OCI-LY7 (cell line): ENCODE measurements at regions not wholly inside any gene's neighbourhood (a gene's known extent, or its start where the extent isn't known, plus 50 kb on each side); places are given as distances from the start of the nearest gene placed in this dataset.

Experiments
- CTCF ChIP-seq: fragments of 200-600 bp; sonication (generic); conservative IDR thresholded peaks from 2 replicates; pipeline ENCODE4 v1.5.1; 2014; ENCODE audit warnings: mild to moderate bottlenecking, antibody characterized with exemption, low read length, moderate library complexity, mixed read lengths
- EZH2phosphoT487 ChIP-seq: fragments of 200-600 bp; sonication (generic); IDR thresholded peaks from 2 replicates; pipeline ENCODE4 v1.6.1; 2018; ENCODE audit warnings: low read depth, borderline replicate concordance, mild to moderate bottlenecking, mixed run types, antibody characterized with exemption, low read length, moderate library complexity, mixed read lengths

DNA sequence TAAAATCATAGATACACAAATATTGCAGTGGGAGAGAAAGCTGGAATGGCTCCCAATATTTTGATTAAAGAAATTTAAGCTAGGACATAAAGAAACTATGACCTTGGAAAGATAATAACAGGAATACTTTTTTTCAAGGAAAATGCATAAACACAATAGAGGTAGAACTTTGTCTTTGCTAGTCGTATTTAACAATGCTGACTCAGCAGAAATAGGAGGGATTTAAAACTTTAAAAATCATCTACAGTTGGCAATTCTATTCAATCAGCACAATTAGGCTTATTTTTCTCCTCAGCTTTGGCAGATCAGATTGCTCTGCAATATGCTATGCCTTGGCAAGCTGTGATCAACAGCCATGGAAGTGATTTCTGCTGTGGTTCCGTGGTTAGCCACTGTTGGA, 51.5 kb upstream of the RBMY1B start:
- no peak for TF ChIP-seq CTCF
- TF ChIP-seq EZH2phosphoT487: no peak
